ENCODE measurements at regions not wholly inside any gene's neighbourhood (a gene's known extent, or its start where the extent isn't known, plus 50 kb on each side); places are given as distances from the start of the nearest gene placed in this dataset.

- FAIRE-seq = no peak
- no peak for DNase-seq (ENCODE audit: insufficient read length, low spot score)
These were observed 851.6 kb upstream of the SALL3 start for GRCh38 chr18:78128004-78128403.

- FAIRE-seq (no peak), DNase-seq (ENCODE audit: insufficient read length, low spot score) (no peak)
These were observed 850.4 kb upstream of the SALL3 start for GRCh38 chr18:78129260-78129659.

DNA sequence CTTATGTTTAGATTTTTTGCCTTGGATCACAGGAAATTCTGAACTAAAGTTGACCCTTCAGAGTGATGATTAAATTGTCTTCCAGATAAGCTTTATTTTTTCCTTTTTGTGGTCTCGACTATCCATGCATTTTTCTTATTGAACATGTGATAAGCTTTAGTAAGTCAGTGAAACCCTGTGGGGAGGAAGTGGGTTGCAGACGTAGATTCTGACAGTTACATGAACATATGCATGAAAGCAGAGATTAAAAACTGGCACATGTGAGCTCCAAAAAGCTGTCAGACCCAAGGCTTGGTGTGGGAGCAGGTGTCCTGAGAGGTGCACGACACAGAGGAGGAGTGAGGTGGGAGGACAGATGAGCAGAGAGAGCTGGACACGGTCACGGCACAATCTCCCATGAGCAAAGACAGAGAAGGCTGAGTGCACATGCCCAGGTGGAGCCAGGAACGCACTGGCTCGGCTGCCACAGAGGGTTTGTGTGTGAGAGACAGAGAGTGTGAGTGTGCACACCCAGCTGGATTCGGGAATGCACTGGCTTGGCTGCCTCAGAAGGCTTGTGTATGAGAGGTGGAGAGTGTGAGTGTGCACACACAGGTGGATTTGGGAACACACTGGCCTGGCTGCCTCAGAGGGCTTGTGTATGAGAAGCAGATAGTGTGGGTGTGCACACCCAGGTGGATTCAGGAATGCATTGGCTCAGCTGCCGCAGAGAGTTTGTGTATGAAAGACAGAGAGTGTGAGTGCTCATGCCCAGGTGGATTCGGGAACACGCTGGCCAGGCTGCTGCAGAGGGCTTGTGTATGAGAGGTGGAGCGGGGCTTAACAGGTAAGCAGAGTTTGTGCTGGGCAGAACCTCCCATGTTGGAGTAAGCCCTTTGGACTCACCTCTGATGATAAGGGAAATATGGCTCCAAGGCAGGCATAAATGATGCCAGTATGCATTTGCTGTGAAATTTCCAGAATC lies 849.1 kb upstream of the SALL3 start:
- FAIRE-seq (no peak), DNase-seq (ENCODE audit: insufficient read length, low spot score) (no peak)

DNA sequence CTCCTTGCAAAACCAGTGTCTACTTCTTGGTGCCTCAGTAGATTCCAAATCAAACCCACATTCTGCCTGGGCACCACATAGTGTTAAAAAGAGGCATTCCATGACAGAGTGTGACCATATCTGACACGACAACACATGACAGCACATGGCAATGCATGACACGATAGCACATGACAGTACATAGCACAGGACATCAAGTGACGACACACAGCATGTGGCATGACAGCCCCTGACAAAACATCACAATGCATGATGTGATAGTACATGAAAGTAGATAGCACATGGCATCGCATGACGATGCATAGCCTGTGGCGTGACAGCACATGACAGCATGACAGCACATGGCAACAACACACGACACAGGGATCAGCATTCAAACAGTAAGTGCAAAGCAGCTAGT lies 845.9 kb upstream of the SALL3 start:
- DNase-seq (ENCODE audit: insufficient read length, low spot score) (no peak), FAIRE-seq (no peak)

DNA sequence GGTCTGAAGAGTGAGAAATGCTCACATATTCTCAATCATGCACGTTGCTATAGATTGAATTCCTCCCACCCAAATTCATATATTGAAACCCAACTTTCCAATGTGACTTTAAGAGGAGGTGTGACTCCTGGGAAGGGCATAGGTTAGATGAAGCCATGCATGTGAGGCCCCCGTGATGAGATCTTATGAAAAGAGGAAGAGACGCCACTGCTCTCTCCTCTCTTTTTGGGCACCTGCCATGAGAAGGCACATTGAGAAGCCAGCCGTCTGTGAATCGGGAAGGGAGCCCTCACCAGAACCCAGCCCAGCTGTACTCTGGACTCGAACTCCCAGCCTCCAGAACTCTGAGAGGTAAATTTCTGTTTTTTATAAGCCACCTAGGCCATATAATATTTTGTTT lies 842.6 kb upstream of the SALL3 start:
- FAIRE-seq = no peak
- no peak for DNase-seq (ENCODE audit: insufficient read length, low spot score)

- FAIRE-seq (no peak), DNase-seq (ENCODE audit: insufficient read length, low spot score) (no peak)
These were observed 840.6 kb upstream of the SALL3 start for GRCh38 chr18:78138983-78139496.

GRCh38 chr18:78140294-78140693 lies 839.3 kb upstream of the SALL3 start:
- DNase-seq (ENCODE audit: insufficient read length, low spot score) (no peak), FAIRE-seq (no peak)

GRCh38 chr18:78144669-78145068 lies 834.9 kb upstream of the SALL3 start:
- no peak for FAIRE-seq
- DNase-seq (ENCODE audit: insufficient read length, low spot score) = no peak

DNA sequence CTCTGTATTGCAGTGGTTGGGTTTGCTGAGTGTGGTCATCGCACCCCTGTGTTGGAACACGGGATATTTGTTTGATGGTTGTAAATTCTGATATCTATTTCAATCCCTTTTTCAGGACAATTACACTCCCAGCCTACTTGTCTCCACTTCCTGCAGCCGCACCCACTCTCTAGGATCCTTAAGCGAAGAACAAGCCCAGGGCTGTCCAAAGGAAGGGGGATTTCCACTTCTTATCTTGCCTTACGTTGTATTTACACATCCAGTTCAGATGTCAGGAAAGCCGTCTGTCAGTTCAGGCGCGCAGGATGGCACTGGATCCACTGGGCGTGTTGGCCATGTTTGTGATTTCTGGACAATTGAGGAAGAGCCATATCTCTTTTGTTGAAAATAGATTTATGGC lies 834.5 kb upstream of the SALL3 start:
- DNase-seq (ENCODE audit: insufficient read length, low spot score) = no peak
- FAIRE-seq = no peak

GRCh38 chr18:78146136-78147085 lies 833.2 kb upstream of the SALL3 start:
- FAIRE-seq = no peak

DNA sequence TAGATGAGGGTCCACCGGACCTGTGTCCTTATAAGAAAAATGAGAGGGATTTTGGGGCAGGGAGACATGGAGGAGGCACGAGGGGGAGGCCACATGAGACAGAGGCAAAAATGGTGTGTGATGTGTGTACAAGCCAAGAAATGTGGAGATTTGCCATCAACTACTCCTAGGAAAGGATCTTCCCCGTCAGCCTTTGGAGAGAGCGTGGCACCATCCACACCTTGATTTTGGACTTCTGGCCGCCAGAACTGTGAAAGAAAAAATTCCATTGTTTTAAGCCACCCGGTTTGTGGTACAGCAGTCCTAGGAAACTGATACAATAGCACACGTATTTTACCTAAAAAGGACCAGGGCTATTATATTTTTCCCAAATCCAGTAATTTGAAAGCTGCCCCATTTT lies 829.0 kb upstream of the SALL3 start:
- DNase-seq (ENCODE audit: insufficient read length, low spot score) (no peak), FAIRE-seq (no peak)

More at GRCh38 chr18:78146136-78147085, 833.2 kb upstream of the SALL3 start:
- DNase-seq (ENCODE audit: insufficient read length, low spot score) = no peak

GRCh38 chr18:78151234-78151633 lies 828.4 kb upstream of the SALL3 start:
- no peak for FAIRE-seq
- no peak for DNase-seq (ENCODE audit: insufficient read length, low spot score)

DNA sequence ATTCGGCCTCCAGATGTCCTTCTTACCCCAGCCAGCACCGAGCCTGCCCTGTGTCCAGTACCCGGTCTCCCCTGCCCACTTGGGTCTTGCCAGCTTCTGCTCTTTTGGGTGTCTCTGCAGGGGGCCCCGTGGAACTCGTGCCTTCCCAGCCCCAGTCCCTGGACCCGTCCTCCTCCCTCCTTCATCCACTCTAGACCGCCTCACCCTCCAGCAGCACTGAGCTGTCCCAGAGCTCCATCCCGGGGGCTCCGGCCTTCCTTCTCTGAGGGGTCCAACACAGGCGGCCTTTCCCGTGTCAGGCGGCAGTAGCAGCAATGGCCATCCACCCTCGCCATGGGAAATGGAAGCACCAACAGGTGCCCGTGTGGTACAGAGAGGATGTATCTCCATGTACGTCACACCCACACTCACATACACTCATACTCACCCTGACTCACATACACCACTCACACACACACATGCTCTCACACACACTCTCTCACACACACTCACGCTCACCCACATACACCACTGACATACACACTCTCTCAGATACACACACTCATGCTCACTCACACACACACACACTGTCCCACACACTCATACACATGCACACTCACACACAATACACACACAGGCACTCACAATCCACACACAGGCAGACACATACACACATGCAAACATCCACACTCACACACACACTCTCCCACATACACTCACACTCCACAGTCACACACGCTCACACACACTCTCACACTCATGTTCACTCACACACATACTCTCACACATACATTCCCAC lies 827.5 kb upstream of the SALL3 start:
- no peak for FAIRE-seq
- DNase-seq (ENCODE audit: insufficient read length, low spot score) = no peak

DNA sequence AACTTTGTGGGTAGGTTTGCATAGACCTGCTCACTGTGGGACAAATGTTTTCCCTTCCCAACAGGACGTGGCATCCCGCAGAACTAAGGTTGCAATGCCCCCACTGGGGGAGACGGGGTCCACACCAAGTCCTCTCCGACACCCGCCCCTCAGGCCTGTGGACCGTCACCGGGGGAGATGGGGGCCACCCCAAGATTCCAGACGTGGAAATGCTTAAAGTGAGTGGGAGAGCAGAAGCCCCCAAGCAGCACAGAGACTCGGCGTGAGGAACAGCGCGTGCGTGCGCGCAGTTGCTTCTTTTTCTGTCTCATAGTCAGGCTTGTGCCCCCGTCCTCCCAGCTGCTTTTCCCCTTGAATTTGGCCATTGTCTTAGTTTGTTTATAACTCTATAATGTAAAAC lies 826.3 kb upstream of the SALL3 start:
- no peak for FAIRE-seq
- no peak for DNase-seq (ENCODE audit: insufficient read length, low spot score)

DNA sequence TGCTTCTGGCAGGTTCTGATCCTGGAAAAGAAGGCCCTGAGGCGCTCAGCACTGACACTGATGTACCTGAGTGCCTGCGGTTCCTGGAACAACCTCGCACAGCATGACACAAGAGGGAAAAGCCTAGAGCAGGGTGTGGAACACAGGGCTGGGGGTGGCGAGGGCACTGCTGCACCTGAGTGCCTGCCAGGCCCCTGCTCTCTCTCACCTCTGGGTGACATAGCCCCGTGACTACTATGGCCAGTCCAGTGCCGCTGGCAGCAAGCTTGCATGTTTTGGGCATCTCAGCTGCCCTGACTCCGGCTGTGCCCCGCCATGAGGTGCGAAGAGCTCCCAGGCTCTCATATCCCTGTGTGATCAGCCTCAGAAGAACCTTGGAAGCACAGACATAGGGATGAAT lies 825.2 kb upstream of the SALL3 start:
- FAIRE-seq = no peak
- DNase-seq (ENCODE audit: insufficient read length, low spot score) = no peak

- DNase-seq (ENCODE audit: insufficient read length, low spot score) (no peak), FAIRE-seq (no peak)
These were observed 824.8 kb upstream of the SALL3 start for GRCh38 chr18:78154853-78155252.

DNA sequence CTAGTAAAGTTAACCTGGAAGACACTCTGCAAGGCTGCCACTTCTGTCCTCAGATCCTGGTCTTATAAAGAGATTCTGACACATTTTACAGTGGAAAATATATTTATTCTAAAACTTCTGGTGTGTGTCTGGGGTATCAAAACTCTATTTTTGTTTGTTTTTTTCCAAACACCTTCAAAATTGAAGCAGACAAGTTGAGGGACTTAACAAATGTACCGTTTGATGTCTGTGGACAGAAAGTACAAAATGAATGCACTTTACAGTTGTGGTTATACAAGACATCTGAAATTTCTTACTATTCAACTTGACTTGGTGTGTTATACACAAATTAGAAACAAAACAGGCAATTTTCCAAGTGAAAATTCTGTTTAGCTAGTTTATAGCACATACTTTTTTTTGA lies 823.2 kb upstream of the SALL3 start:
- DNase-seq (ENCODE audit: insufficient read length, low spot score) (no peak), FAIRE-seq (no peak)

GRCh38 chr18:78158943-78159342 lies 820.7 kb upstream of the SALL3 start:
- DNase-seq (ENCODE audit: insufficient read length, low spot score) (no peak), FAIRE-seq (no peak)

DNA sequence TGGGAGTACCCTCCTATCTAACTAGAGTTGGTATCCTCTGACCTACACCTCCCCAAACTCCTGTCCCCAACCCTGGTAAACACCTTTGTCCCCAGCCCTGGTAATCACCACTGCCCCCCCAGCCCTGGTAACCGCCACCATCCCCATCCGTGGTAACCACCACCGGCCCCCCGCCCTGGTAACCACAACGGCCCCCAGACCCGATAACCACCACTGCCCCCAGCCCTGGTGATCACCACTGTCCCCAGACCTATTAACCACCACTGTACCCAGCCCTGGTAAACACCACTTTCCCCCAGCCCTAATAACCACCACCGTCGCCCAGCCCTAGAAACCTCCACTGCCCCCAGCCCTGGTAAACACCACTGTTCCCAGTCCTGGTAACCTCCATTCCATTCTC lies 820.2 kb upstream of the SALL3 start:
- DNase-seq (ENCODE audit: insufficient read length, low spot score) (no peak), FAIRE-seq (no peak)

DNA sequence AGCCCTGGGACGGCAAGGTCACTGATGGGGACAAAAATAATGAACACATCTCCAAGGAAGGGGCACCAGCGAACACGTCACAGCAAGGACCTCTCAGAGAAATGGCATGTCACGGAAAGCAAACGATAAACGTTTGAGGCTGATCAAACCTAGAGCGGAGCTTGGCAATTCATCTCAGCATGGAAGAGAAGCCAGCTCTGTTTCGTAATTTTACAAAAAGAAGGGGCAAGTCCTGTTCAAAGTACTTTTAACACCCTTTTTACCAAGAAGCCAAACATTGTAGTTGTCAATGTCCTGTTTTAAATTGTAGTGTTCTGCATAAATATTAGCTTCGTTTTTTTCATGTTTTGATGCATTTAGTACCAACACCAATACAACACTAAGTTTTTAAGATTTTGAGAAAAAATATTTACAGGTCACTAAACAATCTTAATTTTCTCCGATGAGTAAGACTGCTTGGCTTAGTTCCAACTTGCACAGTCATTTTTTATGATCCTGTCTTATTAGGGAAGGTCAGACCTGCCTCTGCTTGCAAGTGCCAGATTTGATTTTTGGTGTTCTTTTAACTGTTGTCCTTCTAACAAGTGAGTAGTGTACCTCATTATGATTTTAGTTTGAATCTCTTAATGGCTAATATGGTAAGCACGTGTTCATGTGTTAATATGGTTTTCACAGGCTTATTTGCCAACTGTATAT lies 818.5 kb upstream of the SALL3 start:
- DNase-seq (ENCODE audit: insufficient read length, low spot score) (no peak), FAIRE-seq (no peak)
